ENCODE measurements at regions not wholly inside any gene's neighbourhood (a gene's known extent, or its start where the extent isn't known, plus 50 kb on each side); places are given as distances from the start of the nearest gene placed in this dataset.

GRCh38 chr15:61613138-61613537 is 384.0 kb upstream of the RORA start:
- Histone ChIP-seq H3K27ac (ENCODE audit: insufficient read length, low read depth, low read length) (no peak overlapping the region), H4K5ac (ENCODE audit: insufficient read length, low read depth, low read length) (no peak overlapping the region), H3K9me3 (ENCODE audit: control insufficient read depth, low read depth, low read length) (no peaks in the 10 kb centered on the region), H3K4me1 (ENCODE audit: insufficient read depth, low read length) (no peaks in the 10 kb centered on the region), H3K23ac (ENCODE audit: insufficient read length, low read depth, low read length) (no peak overlapping the region), H3K56ac (ENCODE audit: insufficient read length, low read depth, low read length) (no peak overlapping the region), H3K18ac (ENCODE audit: insufficient read length, low read depth, low read length) (no peak overlapping the region), H2BK12ac (ENCODE audit: insufficient read length, low read depth, low read length) (no peak overlapping the region), H3K27me3 (ENCODE audit: insufficient read depth, low read length) (no peaks in the 10 kb centered on the region), H4K8ac (replicated peaks; ENCODE audit: insufficient read length, low read depth, low read length) (no peak overlapping the region), H3K4me2 (ENCODE audit: insufficient read depth, insufficient read length, low read length) (no peak overlapping the region), H2BK5ac (ENCODE audit: insufficient read length, low read length) (no peak overlapping the region), H2AK5ac (ENCODE audit: insufficient read length, low read length) (no peak overlapping the region), H2AFZ (ENCODE audit: low read length) (no peak overlapping the region), H3T11ph (ENCODE audit: low read length) (no peak overlapping the region), H2BK15ac (ENCODE audit: low read depth, low read length) (no peak overlapping the region), H2BK20ac (ENCODE audit: low read depth, low read length, poor library complexity, severe bottlenecking) (no peak overlapping the region), H2BK120ac (ENCODE audit: low read depth, low read length, poor library complexity, severe bottlenecking) (no peak overlapping the region), H4K20me1 (ENCODE audit: control insufficient read depth, insufficient read depth, insufficient read length) (no peaks in the 10 kb centered on the region), H3K23me2 (ENCODE audit: insufficient read length, low read depth, low read length, poor library complexity, severe bottlenecking) (no peaks in the 10 kb centered on the region), H3K14ac (ENCODE audit: insufficient read depth, low read length) (no peak overlapping the region), H3K79me1 (ENCODE audit: insufficient read depth, low read depth, low read length, poor library complexity, severe bottlenecking) (no peaks in the 10 kb centered on the region), H4K91ac (ENCODE audit: insufficient read length, low read depth, low read length) (no peak overlapping the region), H3K79me2 (ENCODE audit: insufficient read depth, low read length) (no peaks in the 10 kb centered on the region), H3K9ac (ENCODE audit: extremely low read depth, insufficient read length, low read length) (no peak overlapping the region), H3K4ac (ENCODE audit: low read depth, low read length) (no peak overlapping the region)
- Mint-ChIP-seq H3K4me1 (no peaks in the 10 kb centered on the region), H3K9me3 (peaks cover 7 to 12% of the 10 kb centered on the region in 2 experiments; a peak in 4 of 5 replicates), H3K27ac (no peak overlapping the region), H3K4me3 (no peak overlapping the region), H3K27me3 (ENCODE audit: low read depth) (no peaks in the 10 kb centered on the region; the same call in 1 of the 2 replicates), H3K36me3 (ENCODE audit: insufficient read depth in 1 of 3, low read depth in 3 of 3) (peaks cover 0 to 1% (median 0%) of the 10 kb centered on the region in 3 experiments; a peak in 1 of 7 replicates)
- DNase-seq, result no peak
- TF ChIP-seq CTCF (conservative IDR thresholded peaks at IDR 0.05), result no peak
